Activated CD8-positive, alpha-beta T cell treated with anti-CD3 and anti-CD28 coated beads for 36 hours (primary cell): ENCODE measurements at regions not wholly inside any gene's neighbourhood (a gene's known extent, or its start where the extent isn't known, plus 50 kb on each side); places are given as distances from the start of the nearest gene placed in this dataset.

Source experiments
- ATAC-seq: fragments of 200-7000 bp; cut with Tn5 transposase; one replicate; pipeline ENCODE4 v1.10.0; 2021; ENCODE audit warnings: mild to moderate bottlenecking, moderate library complexity
- CTCF ChIA-PET: fragments of 350-600 bp; sonication (Branson Sonifier 250); formaldehyde crosslinking; loops from one replicate; lab custom pipeline; 2021; ENCODE audit warnings: antibody characterized with exemption; lab: Charles Lee
- POLR2A ChIA-PET: fragments of 350-600 bp; sonication (Branson Sonifier 250); formaldehyde crosslinking; loops from one replicate; lab custom pipeline; 2021; ENCODE audit warnings: antibody characterized with exemption; lab: Charles Lee
- DNase-seq: peaks from one replicate; pipeline ENCODE4 v3.0.0-alpha.2; 2020
- H3K27ac Mint-ChIP-seq: one replicate; pipeline ENCODE4 v1.8.0; 2021; ENCODE audit warnings: mild to moderate bottlenecking, mixed read lengths
- H3K27me3 Mint-ChIP-seq: one replicate; pipeline ENCODE4 v1.8.0; 2021; ENCODE audit warnings: mixed read lengths
- H3K36me3 Mint-ChIP-seq: one replicate; pipeline ENCODE4 v1.8.0; 2021; ENCODE audit warnings: low read depth, mixed read lengths
- H3K4me1 Mint-ChIP-seq: one replicate; pipeline ENCODE4 v1.8.0; 2021; ENCODE audit warnings: low read depth, mixed read lengths
- H3K4me3 Mint-ChIP-seq: one replicate; pipeline ENCODE4 v1.8.0; 2021; ENCODE audit warnings: mild to moderate bottlenecking, moderate library complexity, mixed read lengths
- H3K9me3 Mint-ChIP-seq: one replicate; pipeline ENCODE4 v1.8.0; 2021; ENCODE audit warnings: mixed read lengths
- CTCF ChIP-seq: fragments of 200-600 bp; IDR thresholded peaks from one replicate; pipeline ENCODE4 v1.8.0; 2022; ENCODE audit warnings: antibody characterized with exemption, mild to moderate bottlenecking
- intact Hi-C: fragments of 100-400 bp; cut with micrococcal nuclease; formaldehyde crosslinking; loops from one replicate; pipeline ENCODE4 v1.10.0; 2022

GRCh38 chr1:175863299-175864050, 120.1 kb upstream of the TNR start:
- POLR2A ChIA-PET, result no interaction called here
- Mint-ChIP-seq H3K4me1 (no peaks in the 10 kb centered on the region), H3K4me3 (no peak overlapping the region), H3K36me3 (no peaks in the 10 kb centered on the region), H3K27me3 (peaks cover 3% of the 10 kb centered on the region), H3K9me3 (no peaks in the 10 kb centered on the region), H3K27ac (no peak overlapping the region)
- TF ChIP-seq CTCF, result no peak
- CTCF ChIA-PET, result no interaction called here
- ATAC-seq (no peak), DNase-seq (no peak)
- intact Hi-C loops, result no loop called here

- ChIA-PET CTCF (no interaction called here), POLR2A (no interaction called here)
- DNase-seq (no peak), ATAC-seq (no peak)
- H3K36me3 Mint-ChIP-seq, result no peaks in the 10 kb centered on the region
- no peaks in the 10 kb centered on the region for H3K4me1 Mint-ChIP-seq
- no peak overlapping the region for H3K4me3 Mint-ChIP-seq
- TF ChIP-seq CTCF, result no peak
- no peaks in the 10 kb centered on the region for H3K9me3 Mint-ChIP-seq
- intact Hi-C loops, result no loop called here
- H3K27ac Mint-ChIP-seq, result no peak overlapping the region
- H3K27me3 Mint-ChIP-seq, result peaks cover 3% of the 10 kb centered on the region
Observed at GRCh38 chr1:175862408-175862807, 119.0 kb upstream of the TNR start.

GRCh38 chr1:175861626-175862367, 118.4 kb upstream of the TNR start:
- Mint-ChIP-seq H3K27me3 (peaks cover 3% of the 10 kb centered on the region), H3K9me3 (no peaks in the 10 kb centered on the region), H3K4me1 (no peaks in the 10 kb centered on the region), H3K4me3 (no peak overlapping the region), H3K27ac (no peak overlapping the region), H3K36me3 (no peaks in the 10 kb centered on the region)
- intact Hi-C loops, result no loop called here
- no peak for TF ChIP-seq CTCF
- no peak for DNase-seq
- CTCF ChIA-PET, result no interaction called here
- ATAC-seq, result no peak
- POLR2A ChIA-PET, result no interaction called here

GRCh38 chr1:175857756-175858155, 114.4 kb upstream of the TNR start:
- Mint-ChIP-seq H3K4me3 (no peak overlapping the region), H3K9me3 (no peaks in the 10 kb centered on the region)
- POLR2A ChIA-PET, result no interaction called here

More at GRCh38 chr1:175857756-175858155, 114.4 kb upstream of the TNR start:
- CTCF ChIA-PET, result no interaction called here
- no peak for DNase-seq
- Mint-ChIP-seq H3K27ac (no peak overlapping the region), H3K4me1 (no peaks in the 10 kb centered on the region), H3K27me3 (peaks cover 3% of the 10 kb centered on the region), H3K36me3 (no peaks in the 10 kb centered on the region)
- TF ChIP-seq CTCF, result no peak
- no peak for ATAC-seq
- intact Hi-C loops, result no loop called here
